ENCODE measurements at regions not wholly inside any gene's neighbourhood (a gene's known extent, or its start where the extent isn't known, plus 50 kb on each side); places are given as distances from the start of the nearest gene placed in this dataset.

GRCh38 chr5:165266939-165267338 is 1761.5 kb downstream of the MAT2B start:
- Histone ChIP-seq H3K27me3 (ENCODE audit: control insufficient read depth, insufficient read depth, low read length, poor library complexity, severe bottlenecking) (peaks cover 2% of the 10 kb centered on the region), H3K4me3 (ENCODE audit: low read length) (no peak overlapping the region), H3K9me3 (ENCODE audit: control insufficient read depth, low read length) (no peaks in the 10 kb centered on the region), H3K36me3 (ENCODE audit: control insufficient read depth, insufficient read depth, low read length) (no peaks in the 10 kb centered on the region), H3K4me1 (ENCODE audit: control insufficient read depth, insufficient read depth, low read length) (no peaks in the 10 kb centered on the region), H3K9ac (ENCODE audit: extremely low read depth, low read length, poor library complexity, severe bottlenecking) (no peak overlapping the region), H3K27ac (ENCODE audit: low read depth, low read length) (no peak overlapping the region)
- 40 to 73% methylated on average over 1 to 4 of the region's 4 CpGs for WGBS, 2 experiments (ENCODE audit: insufficient coverage in 1 of 2, insufficient read length in 1 of 2)
- Mint-ChIP-seq H3K27ac (no peak overlapping the region), H3K4me1 (no peaks in the 10 kb centered on the region), H3K4me3 (no peak overlapping the region), H3K36me3 (ENCODE audit: low read depth) (no peaks in the 10 kb centered on the region), H3K9me3 (no peaks in the 10 kb centered on the region), H3K27me3 (ENCODE audit: insufficient read depth) (no peaks in the 10 kb centered on the region)
- TF ChIP-seq CTCF (conservative IDR thresholded peaks at IDR 0.05): no peak
- DNase-seq: no peak

- H3K27ac ChIP-seq (ENCODE audit: low read depth, low read length): no peak overlapping the region
- no peak overlapping the region for H3K27ac Mint-ChIP-seq
- H3K4me1 Mint-ChIP-seq: no peaks in the 10 kb centered on the region
- H3K4me3 Mint-ChIP-seq: no peak overlapping the region
- H3K27me3 Mint-ChIP-seq (ENCODE audit: insufficient read depth): no peaks in the 10 kb centered on the region
- no peak overlapping the region for H3K9ac ChIP-seq (ENCODE audit: extremely low read depth, low read length, poor library complexity, severe bottlenecking)
- H3K27me3 ChIP-seq (ENCODE audit: control insufficient read depth, insufficient read depth, low read length, poor library complexity, severe bottlenecking): no peaks in the 10 kb centered on the region
- H3K4me3 ChIP-seq (ENCODE audit: low read length): no peak overlapping the region
- no peaks in the 10 kb centered on the region for H3K36me3 Mint-ChIP-seq (ENCODE audit: low read depth)
- H3K4me1 ChIP-seq (ENCODE audit: control insufficient read depth, insufficient read depth, low read length): no peaks in the 10 kb centered on the region
- no peaks in the 10 kb centered on the region for H3K9me3 Mint-ChIP-seq
- WGBS, 2 experiments (ENCODE audit: insufficient coverage in 1 of 2, insufficient read length in 1 of 2): 84 to 86% methylated on average over 1 to 2 of the region's 2 CpGs
- no peaks in the 10 kb centered on the region for H3K36me3 ChIP-seq (ENCODE audit: control insufficient read depth, insufficient read depth, low read length)
- no peaks in the 10 kb centered on the region for H3K9me3 ChIP-seq (ENCODE audit: control insufficient read depth, low read length)
- TF ChIP-seq CTCF (conservative IDR thresholded peaks at IDR 0.05): no peak
- no peak for DNase-seq
Measured at GRCh38 chr5:165272436-165272835, 1767.0 kb downstream of the MAT2B start.

- H3K4me3 ChIP-seq (ENCODE audit: low read length): no peak overlapping the region
- no peak for DNase-seq
- no peaks in the 10 kb centered on the region for H3K27me3 ChIP-seq (ENCODE audit: control insufficient read depth, insufficient read depth, low read length, poor library complexity, severe bottlenecking)
- H3K27ac Mint-ChIP-seq: no peak overlapping the region
- no peaks in the 10 kb centered on the region for H3K27me3 Mint-ChIP-seq (ENCODE audit: insufficient read depth)
- H3K9me3 ChIP-seq (ENCODE audit: control insufficient read depth, low read length): no peaks in the 10 kb centered on the region
- H3K4me1 ChIP-seq (ENCODE audit: control insufficient read depth, insufficient read depth, low read length): no peaks in the 10 kb centered on the region
- TF ChIP-seq CTCF (conservative IDR thresholded peaks at IDR 0.05): no peak
- no peaks in the 10 kb centered on the region for H3K36me3 ChIP-seq (ENCODE audit: control insufficient read depth, insufficient read depth, low read length)
- no peaks in the 10 kb centered on the region for H3K36me3 Mint-ChIP-seq (ENCODE audit: low read depth)
- H3K9ac ChIP-seq (ENCODE audit: extremely low read depth, low read length, poor library complexity, severe bottlenecking): no peak overlapping the region
- no peaks in the 10 kb centered on the region for H3K4me1 Mint-ChIP-seq
- H3K9me3 Mint-ChIP-seq: no peaks in the 10 kb centered on the region
- H3K4me3 Mint-ChIP-seq: no peak overlapping the region
- 86% methylated on average over 1 of the region's 1 CpG; no CpG with 5 or more reads in 1 of the 2 experiments for WGBS, 2 experiments (ENCODE audit: insufficient coverage in 1 of 2, insufficient read length in 1 of 2)
- H3K27ac ChIP-seq (ENCODE audit: low read depth, low read length): no peak overlapping the region
Measured at GRCh38 chr5:165277661-165278060, 1772.2 kb downstream of the MAT2B start.

Measured in endodermal cell (in vitro differentiated cells).